ENCODE measurements at regions not wholly inside any gene's neighbourhood (a gene's known extent, or its start where the extent isn't known, plus 50 kb on each side); places are given as distances from the start of the nearest gene placed in this dataset.

- no peaks in the 10 kb centered on the region for H3K27me3 ChIP-seq (ENCODE audit: insufficient read depth, low read length, poor library complexity, severe bottlenecking)
These were observed 109.3 kb upstream of the PROKR2 start for GRCh38 chr20:5426026-5426425.

DNA sequence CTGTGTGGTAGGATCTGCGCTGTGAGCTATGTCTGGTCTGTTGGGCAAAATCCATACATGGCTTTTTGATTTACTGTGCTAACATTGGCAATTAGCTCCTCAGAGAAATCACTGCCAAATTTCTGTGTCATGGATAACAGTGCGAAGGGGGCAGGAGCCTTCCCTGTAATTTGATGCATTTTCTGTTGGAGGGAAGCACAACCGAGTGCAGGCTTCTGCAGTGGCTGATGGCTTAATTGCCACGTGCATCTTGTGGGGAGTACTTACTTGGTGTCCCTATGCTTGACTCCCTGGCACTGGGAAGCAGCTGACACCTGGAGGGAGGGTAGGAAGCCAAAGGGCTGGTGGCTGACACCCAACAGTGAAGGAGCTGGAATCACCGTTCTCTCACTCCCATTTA is 99.3 kb upstream of the PROKR2 start:
- H3K4me2 ChIP-seq (ENCODE audit: low read depth, low read length, poor library complexity, severe bottlenecking), result no peak overlapping the region
- no peaks in the 10 kb centered on the region for H3K4me1 ChIP-seq (ENCODE audit: insufficient read depth, low read length, poor library complexity, severe bottlenecking)
- H3K27me3 ChIP-seq (ENCODE audit: insufficient read depth, low read length, poor library complexity, severe bottlenecking), result no peaks in the 10 kb centered on the region
- no peaks in the 10 kb centered on the region for H4K20me1 ChIP-seq (ENCODE audit: insufficient read depth, low read length, poor library complexity, severe bottlenecking)
- no peaks in the 10 kb centered on the region for H3K9me2 ChIP-seq (replicated peaks; ENCODE audit: low read depth, low read length)
- no peaks in the 10 kb centered on the region for H3K36me3 ChIP-seq (ENCODE audit: insufficient read depth, low read length)
- H3K79me2 ChIP-seq (ENCODE audit: insufficient read depth, low read length), result no peaks in the 10 kb centered on the region
- H2AFZ ChIP-seq (ENCODE audit: low read length), result no peak overlapping the region
- TF ChIP-seq EZH2phosphoT487 (IDR thresholded peaks at IDR 0.05; ENCODE audit: borderline replicate concordance), result no peak
- TF ChIP-seq, protein P1, sequence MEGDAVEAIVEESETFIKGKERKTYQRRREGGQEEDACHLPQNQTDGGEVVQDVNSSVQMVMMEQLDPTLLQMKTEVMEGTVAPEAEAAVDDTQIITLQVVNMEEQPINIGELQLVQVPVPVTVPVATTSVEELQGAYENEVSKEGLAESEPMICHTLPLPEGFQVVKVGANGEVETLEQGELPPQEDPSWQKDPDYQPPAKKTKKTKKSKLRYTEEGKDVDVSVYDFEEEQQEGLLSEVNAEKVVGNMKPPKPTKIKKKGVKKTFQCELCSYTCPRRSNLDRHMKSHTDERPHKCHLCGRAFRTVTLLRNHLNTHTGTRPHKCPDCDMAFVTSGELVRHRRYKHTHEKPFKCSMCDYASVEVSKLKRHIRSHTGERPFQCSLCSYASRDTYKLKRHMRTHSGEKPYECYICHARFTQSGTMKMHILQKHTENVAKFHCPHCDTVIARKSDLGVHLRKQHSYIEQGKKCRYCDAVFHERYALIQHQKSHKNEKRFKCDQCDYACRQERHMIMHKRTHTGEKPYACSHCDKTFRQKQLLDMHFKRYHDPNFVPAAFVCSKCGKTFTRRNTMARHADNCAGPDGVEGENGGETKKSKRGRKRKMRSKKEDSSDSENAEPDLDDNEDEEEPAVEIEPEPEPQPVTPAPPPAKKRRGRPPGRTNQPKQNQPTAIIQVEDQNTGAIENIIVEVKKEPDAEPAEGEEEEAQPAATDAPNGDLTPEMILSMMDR (conservative IDR thresholded peaks at IDR 0.05; ENCODE audit: low read length), result no peak
- peaks cover 3% of the 10 kb centered on the region; the same call in 1 of the 2 replicates for H3K9me3 ChIP-seq (ENCODE audit: insufficient read depth, low read depth, low read length)
- H3F3A ChIP-seq (ENCODE audit: low read depth), result no peaks in the 10 kb centered on the region
- H3K9ac ChIP-seq (ENCODE audit: low read depth, low read length, poor library complexity, severe bottlenecking), result no peak overlapping the region
- no peak overlapping the region for H3K4me3 ChIP-seq (ENCODE audit: low read length, poor library complexity, severe bottlenecking)

More at GRCh38 chr20:5426026-5426425, 109.3 kb upstream of the PROKR2 start:
- Histone ChIP-seq H3F3A (ENCODE audit: low read depth) (no peaks in the 10 kb centered on the region), H3K79me2 (ENCODE audit: insufficient read depth, low read length) (no peaks in the 10 kb centered on the region), H3K4me2 (ENCODE audit: low read depth, low read length, poor library complexity, severe bottlenecking) (no peak overlapping the region), H3K4me1 (ENCODE audit: insufficient read depth, low read length, poor library complexity, severe bottlenecking) (no peaks in the 10 kb centered on the region), H3K9me2 (replicated peaks; ENCODE audit: low read depth, low read length) (no peaks in the 10 kb centered on the region), H4K20me1 (ENCODE audit: insufficient read depth, low read length, poor library complexity, severe bottlenecking) (no peaks in the 10 kb centered on the region), H3K9me3 (ENCODE audit: insufficient read depth, low read depth, low read length) (no peaks in the 10 kb centered on the region), H3K4me3 (ENCODE audit: low read length, poor library complexity, severe bottlenecking) (no peak overlapping the region), H3K9ac (ENCODE audit: low read depth, low read length, poor library complexity, severe bottlenecking) (no peak overlapping the region), H2AFZ (ENCODE audit: low read length) (no peak overlapping the region), H3K36me3 (ENCODE audit: insufficient read depth, low read length) (no peaks in the 10 kb centered on the region)
- TF ChIP-seq EZH2phosphoT487 (IDR thresholded peaks at IDR 0.05; ENCODE audit: borderline replicate concordance), result no peak
- TF ChIP-seq, protein P1 (conservative IDR thresholded peaks at IDR 0.05; ENCODE audit: low read length), result no peak

- Histone ChIP-seq H2AFZ (ENCODE audit: low read length) (no peak overlapping the region), H3K9me2 (replicated peaks; ENCODE audit: low read depth, low read length) (no peaks in the 10 kb centered on the region), H3K4me2 (ENCODE audit: low read depth, low read length, poor library complexity, severe bottlenecking) (no peak overlapping the region), H3K9me3 (ENCODE audit: insufficient read depth, low read depth, low read length) (peaks cover 3% of the 10 kb centered on the region; the same call in 1 of the 2 replicates), H4K20me1 (ENCODE audit: insufficient read depth, low read length, poor library complexity, severe bottlenecking) (no peaks in the 10 kb centered on the region), H3K4me3 (ENCODE audit: low read length, poor library complexity, severe bottlenecking) (no peak overlapping the region), H3K79me2 (ENCODE audit: insufficient read depth, low read length) (no peaks in the 10 kb centered on the region), H3K9ac (ENCODE audit: low read depth, low read length, poor library complexity, severe bottlenecking) (no peak overlapping the region), H3K27me3 (ENCODE audit: insufficient read depth, low read length, poor library complexity, severe bottlenecking) (no peaks in the 10 kb centered on the region), H3F3A (ENCODE audit: low read depth) (no peaks in the 10 kb centered on the region), H3K4me1 (ENCODE audit: insufficient read depth, low read length, poor library complexity, severe bottlenecking) (no peaks in the 10 kb centered on the region), H3K36me3 (ENCODE audit: insufficient read depth, low read length) (no peaks in the 10 kb centered on the region)
- TF ChIP-seq, protein P1 (conservative IDR thresholded peaks at IDR 0.05; ENCODE audit: low read length), result no peak
- no peak for TF ChIP-seq EZH2phosphoT487 (IDR thresholded peaks at IDR 0.05; ENCODE audit: borderline replicate concordance)
These were observed 96.6 kb upstream of the PROKR2 start for GRCh38 chr20:5413394-5413793.
